SK-N-MC (cell line): ENCODE measurements at regions not wholly inside any gene's neighbourhood (a gene's known extent, or its start where the extent isn't known, plus 50 kb on each side); places are given as distances from the start of the nearest gene placed in this dataset.

Experiments
- DNase-seq: peaks from one replicate; pipeline ENCODE4 v3.0.0-alpha.2; 2011; ENCODE audit warnings: low read depth, low spot score
- H3K27ac ChIP-seq: fragments of 200-600 bp; sonication (generic); 2 replicates; pipeline ENCODE4 v1.5.1; 2016; ENCODE audit warnings: mixed run types
- H3K36me3 ChIP-seq: fragments of 200-600 bp; sonication (generic); 2 replicates; pipeline ENCODE4 v1.6.1; 2017; ENCODE audit warnings: antibody characterized with exemption, low read length, mixed read lengths; ENCODE audit not compliant: insufficient read depth
- H3K4me3 ChIP-seq: fragments of 200-600 bp; sonication (generic); 2 replicates; pipeline ENCODE4 v1.5.1; 2016
- H3K9ac ChIP-seq: fragments of 200-600 bp; sonication (generic); 2 replicates; pipeline ENCODE4 v1.8.0; 2017; ENCODE audit warnings: mixed run types, mixed read lengths; ENCODE audit not compliant: insufficient read length
- H3K9me3 ChIP-seq: fragments of 200-600 bp; sonication (generic); 2 replicates; pipeline ENCODE4 v1.6.1; 2017; ENCODE audit warnings: low read depth, mild to moderate bottlenecking, antibody characterized with exemption, low read length, moderate library complexity, mixed read lengths
- EZH2 ChIP-seq: fragments of 200-600 bp; sonication (generic); IDR thresholded peaks from one replicate; pipeline ENCODE4 v1.6.1; 2017; ENCODE audit warnings: antibody characterized with exemption
- FOXP2 ChIP-seq: optimal IDR thresholded peaks from 2 replicates; pipeline ENCODE3; 2011; ENCODE audit warnings: mild to moderate bottlenecking, moderate library complexity; ENCODE audit not compliant: insufficient read depth; ENCODE audit errors: extremely low read length, control extremely low read depth
- POLR2AphosphoS5 ChIP-seq: IDR thresholded peaks from 2 replicates; pipeline ENCODE4 v1.6.1; 2012; ENCODE audit warnings: mild to moderate bottlenecking, low read depth, low read length, borderline replicate concordance

- no peak overlapping the region for H3K9ac ChIP-seq
- TF ChIP-seq POLR2AphosphoS5 (no peak), EZH2 (no peak), FOXP2 (no peak)
- H3K9me3 ChIP-seq: no peaks in the 10 kb centered on the region
- H3K27ac ChIP-seq: no peak overlapping the region
- H3K36me3 ChIP-seq: no peaks in the 10 kb centered on the region
- no peak for DNase-seq
- no peak overlapping the region for H3K4me3 ChIP-seq
Measured at GRCh38 chr10:131461093-131461492, 149.6 kb upstream of the TCERG1L start.

GRCh38 chr10:131464789-131465188, 153.3 kb upstream of the TCERG1L start:
- DNase-seq: no peak

DNA sequence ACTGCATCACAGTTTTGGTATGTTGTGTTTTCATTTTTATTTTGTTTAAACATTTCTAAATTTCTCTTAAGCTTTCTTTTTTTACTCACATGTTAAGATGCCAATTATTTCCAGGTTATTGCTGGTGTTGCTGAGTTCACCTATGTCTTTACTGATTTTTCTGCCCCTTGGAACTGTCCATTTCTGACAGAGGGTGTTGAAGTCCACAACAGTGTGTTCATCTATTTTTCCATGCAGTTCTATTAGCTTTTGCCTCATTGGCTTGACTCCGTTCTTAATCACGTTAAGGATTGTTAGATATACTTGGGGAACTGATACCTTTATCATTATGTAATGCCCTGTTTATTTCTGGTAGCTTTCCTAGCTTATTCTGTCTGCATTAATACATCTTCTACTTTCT, 158.0 kb upstream of the TCERG1L start:
- no peak for DNase-seq
- Histone ChIP-seq H3K9me3 (no peaks in the 10 kb centered on the region), H3K27ac (no peak overlapping the region), H3K9ac (no peak overlapping the region), H3K4me3 (no peak overlapping the region), H3K36me3 (no peaks in the 10 kb centered on the region)
- TF ChIP-seq EZH2 (no peak), POLR2AphosphoS5 (no peak), FOXP2 (no peak)

More at GRCh38 chr10:131464789-131465188, 153.3 kb upstream of the TCERG1L start:
- H3K27ac ChIP-seq: no peak overlapping the region
- H3K36me3 ChIP-seq: no peaks in the 10 kb centered on the region
- no peak overlapping the region for H3K9ac ChIP-seq
- H3K4me3 ChIP-seq: no peak overlapping the region
- no peak for TF ChIP-seq FOXP2
- TF ChIP-seq EZH2: no peak
- TF ChIP-seq POLR2AphosphoS5: no peak
- H3K9me3 ChIP-seq: no peaks in the 10 kb centered on the region

- H3K9me3 ChIP-seq: no peaks in the 10 kb centered on the region
- H3K9ac ChIP-seq: no peak overlapping the region
- no peak for DNase-seq
- TF ChIP-seq EZH2: no peak
- TF ChIP-seq FOXP2: no peak
- no peak for TF ChIP-seq POLR2AphosphoS5
- no peak overlapping the region for H3K27ac ChIP-seq
- H3K36me3 ChIP-seq: no peaks in the 10 kb centered on the region
- H3K4me3 ChIP-seq: no peak overlapping the region
Measured at GRCh38 chr10:131473645-131474044, 162.1 kb upstream of the TCERG1L start.

DNA sequence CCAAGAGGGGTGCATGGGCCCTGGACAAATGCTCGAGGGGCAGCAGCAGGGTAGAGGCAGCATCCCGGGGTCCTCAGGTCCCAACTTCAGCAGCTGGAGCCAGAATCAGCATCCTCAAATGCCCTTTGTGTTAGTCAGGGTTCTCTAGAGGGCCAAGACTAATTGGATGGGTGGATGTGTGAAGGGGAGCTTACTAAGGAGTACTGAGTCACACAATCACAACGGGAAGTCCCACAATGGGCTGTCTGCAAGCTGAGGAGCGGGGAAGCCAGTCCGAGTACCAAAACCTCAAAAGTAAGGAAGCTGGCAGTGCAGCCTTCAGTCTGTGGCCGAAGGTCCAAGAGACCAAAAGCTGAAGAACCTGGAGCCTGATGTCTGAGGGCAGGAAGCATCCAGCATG, 162.9 kb upstream of the TCERG1L start:
- TF ChIP-seq FOXP2 (no peak), POLR2AphosphoS5 (no peak), EZH2 (no peak)
- Histone ChIP-seq H3K4me3 (no peak overlapping the region), H3K9ac (no peak overlapping the region), H3K36me3 (no peaks in the 10 kb centered on the region), H3K27ac (no peak overlapping the region), H3K9me3 (no peaks in the 10 kb centered on the region)
- DNase-seq: no peak

DNA sequence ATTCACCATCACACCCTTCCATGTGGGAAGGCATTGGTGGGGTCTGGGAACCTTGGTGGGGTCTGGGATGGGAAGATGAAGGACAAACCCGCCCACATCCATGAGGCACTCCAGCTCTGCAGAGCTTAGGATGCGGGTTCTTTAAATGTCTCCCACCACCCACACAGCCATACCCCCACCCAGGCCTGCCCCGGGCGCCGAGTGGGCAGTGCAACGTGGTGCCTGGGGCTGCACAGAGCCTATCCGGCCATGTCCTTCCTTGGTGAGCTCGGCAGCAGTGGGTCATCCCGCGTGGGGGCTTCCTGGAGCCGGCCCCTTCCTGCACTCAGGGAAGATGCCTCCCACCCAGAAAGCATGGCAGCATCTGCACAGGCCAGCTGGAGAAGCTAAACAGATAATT, 163.5 kb upstream of the TCERG1L start:
- Histone ChIP-seq H3K4me3 (no peak overlapping the region), H3K9ac (no peak overlapping the region), H3K36me3 (no peaks in the 10 kb centered on the region), H3K9me3 (no peaks in the 10 kb centered on the region), H3K27ac (no peak overlapping the region)
- DNase-seq: no peak
- TF ChIP-seq FOXP2 (no peak), POLR2AphosphoS5 (no peak), EZH2 (no peak)

DNA sequence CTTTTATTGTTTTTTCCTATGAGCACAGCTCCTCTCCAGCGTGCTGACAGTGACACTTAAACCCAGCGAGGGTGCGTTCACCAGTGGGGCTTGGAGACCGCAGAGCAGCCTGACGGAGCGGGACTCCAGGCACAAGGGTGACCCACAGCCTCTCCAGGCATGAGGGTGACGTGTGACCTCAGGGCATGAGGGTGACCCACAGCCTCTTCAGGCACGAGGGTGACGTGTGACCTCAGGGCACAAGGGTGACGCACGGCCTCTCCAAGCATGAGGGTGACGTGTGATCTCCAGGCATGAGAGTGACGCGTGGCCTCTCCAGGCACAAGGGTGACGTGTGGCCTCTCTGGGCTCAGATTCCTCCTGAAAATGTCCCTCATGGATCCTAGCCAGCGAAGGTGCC, 164.3 kb upstream of the TCERG1L start:
- no peaks in the 10 kb centered on the region for H3K36me3 ChIP-seq
- no peak overlapping the region for H3K27ac ChIP-seq
- H3K4me3 ChIP-seq: no peak overlapping the region
- no peak for DNase-seq
- TF ChIP-seq POLR2AphosphoS5: no peak
- TF ChIP-seq FOXP2: no peak
- no peak for TF ChIP-seq EZH2
- H3K9ac ChIP-seq: no peak overlapping the region
- no peaks in the 10 kb centered on the region for H3K9me3 ChIP-seq

DNA sequence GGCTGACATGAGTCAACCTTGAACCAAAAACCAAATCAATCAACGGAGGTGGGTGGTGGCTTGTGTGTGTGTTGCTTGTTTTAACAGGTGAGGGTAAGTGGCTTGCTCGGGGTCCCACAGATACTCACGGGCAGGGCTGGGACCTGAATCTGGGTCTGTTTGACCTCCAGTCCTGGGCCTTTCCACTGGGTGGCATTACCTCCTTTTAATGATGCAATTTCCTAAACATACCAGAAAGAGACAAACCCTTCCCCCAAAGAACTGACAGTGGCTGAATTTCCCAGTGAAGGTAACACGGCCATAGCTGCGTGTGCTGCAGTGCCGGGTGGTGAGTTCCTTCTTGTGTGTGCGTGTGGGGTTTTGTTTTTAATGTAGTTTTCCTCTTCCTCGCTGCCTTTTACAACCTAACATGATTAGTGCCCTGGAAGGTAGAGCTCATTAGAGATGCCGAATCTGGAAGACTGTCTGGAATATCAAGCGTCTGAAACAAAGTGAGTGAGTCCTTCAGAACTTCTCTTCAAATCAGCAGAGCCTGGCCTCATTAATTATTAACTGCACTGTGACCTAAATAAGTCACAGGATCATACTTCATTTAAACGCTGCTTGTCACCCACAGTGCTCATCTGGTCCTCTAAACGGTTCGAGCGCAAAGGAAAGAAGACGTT, 166.1 kb upstream of the TCERG1L start:
- no peak overlapping the region for H3K27ac ChIP-seq
- no peaks in the 10 kb centered on the region for H3K9me3 ChIP-seq
- H3K9ac ChIP-seq: no peak overlapping the region
- no peak for TF ChIP-seq FOXP2
- no peak for TF ChIP-seq EZH2
- no peak for TF ChIP-seq POLR2AphosphoS5
- DNase-seq: no peak
- H3K36me3 ChIP-seq: no peaks in the 10 kb centered on the region
- H3K4me3 ChIP-seq: no peak overlapping the region

DNA sequence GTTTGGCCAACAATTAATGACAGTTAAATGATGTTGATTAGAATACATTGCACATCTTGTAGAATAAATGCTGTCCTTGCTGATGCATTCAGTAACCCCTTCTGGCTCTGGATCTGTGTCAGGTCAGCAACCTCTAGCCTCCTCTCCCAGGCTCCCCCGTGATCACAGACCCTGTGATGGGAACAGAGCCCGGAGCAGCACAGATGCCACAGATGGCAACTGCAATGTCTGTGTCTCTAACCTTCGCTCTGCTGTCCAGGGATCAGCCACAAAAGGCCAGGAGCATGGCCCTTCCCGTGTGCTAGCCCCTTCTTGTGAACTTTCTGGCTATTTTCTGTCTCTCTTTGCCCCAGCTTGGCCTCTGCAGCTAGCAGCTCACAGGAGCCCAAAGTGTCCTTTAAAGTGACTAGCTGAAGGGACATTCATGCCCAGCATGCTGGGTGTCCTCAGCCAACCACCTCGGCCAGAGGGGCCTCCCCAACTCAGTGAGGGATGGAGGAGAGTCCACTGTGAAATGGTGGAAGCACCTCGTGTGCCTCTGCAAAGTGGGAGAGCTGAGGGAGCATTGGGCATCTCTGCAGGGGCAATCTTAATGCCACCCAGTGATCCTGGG, 167.0 kb upstream of the TCERG1L start:
- no peak overlapping the region for H3K9ac ChIP-seq
- DNase-seq: no peak

More for the DNA sequence above, 167.0 kb upstream of the TCERG1L start:
- Histone ChIP-seq H3K36me3 (no peaks in the 10 kb centered on the region), H3K9me3 (no peaks in the 10 kb centered on the region), H3K27ac (no peak overlapping the region), H3K4me3 (no peak overlapping the region)
- TF ChIP-seq FOXP2 (no peak), POLR2AphosphoS5 (no peak), EZH2 (no peak)
